Tibial nerve (tissue), 4 donors: ENCODE measurements at regions not wholly inside any gene's neighbourhood (a gene's known extent, or its start where the extent isn't known, plus 50 kb on each side); places are given as distances from the start of the nearest gene placed in this dataset.

Experiments
- EP300 ChIP-seq, 2 donors: sonication (generic); formaldehyde crosslinking; IDR thresholded peaks; one replicate each; pipeline ENCODE4 v1.6.1; 2017; ENCODE audit warnings: antibody characterized with exemption in 2 of 2, mild to moderate bottlenecking in 1 of 2
- POLR2A ChIP-seq, 2 donors: fragments of 450-650 bp; IDR thresholded peaks; one replicate each; pipeline ENCODE4 v1.6.1; 2017; ENCODE audit warnings: antibody characterized with exemption in 2 of 2, mild to moderate bottlenecking in 2 of 2, moderate library complexity in 2 of 2
- TF ChIP-seq, protein P1 (sequence below), 5 experiments: fragments of 200-600 bp in 3 of 5; fragments of 450-650 bp in 2 of 5; sonication (generic) in 3 of 5; IDR thresholded peaks; one replicate each; pipeline ENCODE4 v1.5.1; 2016 to 2019; ENCODE audit warnings: antibody characterized with exemption in 5 of 5, mild to moderate bottlenecking in 3 of 5, moderate library complexity in 2 of 5

DNA sequence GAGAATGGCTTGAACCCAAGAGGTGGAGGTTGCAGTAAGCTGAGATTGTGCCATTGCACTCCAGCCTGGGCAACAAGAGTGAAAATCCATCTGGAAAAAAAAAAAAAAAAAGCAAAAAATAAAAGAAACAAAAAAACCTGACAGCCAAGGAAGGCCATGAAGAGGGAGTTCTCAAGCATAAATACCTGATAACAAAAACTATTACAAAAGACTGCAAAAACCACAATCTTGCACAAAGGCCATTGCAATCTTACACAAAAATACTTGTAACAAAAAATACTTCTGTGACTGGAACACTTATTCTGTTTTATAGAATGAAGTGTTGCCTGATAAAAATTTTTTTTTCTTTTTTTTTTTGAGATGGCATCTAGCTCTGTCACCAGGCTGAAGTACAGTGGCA, 61.5 kb upstream of the TSC22D1 start:
- TF ChIP-seq, protein P1, sequence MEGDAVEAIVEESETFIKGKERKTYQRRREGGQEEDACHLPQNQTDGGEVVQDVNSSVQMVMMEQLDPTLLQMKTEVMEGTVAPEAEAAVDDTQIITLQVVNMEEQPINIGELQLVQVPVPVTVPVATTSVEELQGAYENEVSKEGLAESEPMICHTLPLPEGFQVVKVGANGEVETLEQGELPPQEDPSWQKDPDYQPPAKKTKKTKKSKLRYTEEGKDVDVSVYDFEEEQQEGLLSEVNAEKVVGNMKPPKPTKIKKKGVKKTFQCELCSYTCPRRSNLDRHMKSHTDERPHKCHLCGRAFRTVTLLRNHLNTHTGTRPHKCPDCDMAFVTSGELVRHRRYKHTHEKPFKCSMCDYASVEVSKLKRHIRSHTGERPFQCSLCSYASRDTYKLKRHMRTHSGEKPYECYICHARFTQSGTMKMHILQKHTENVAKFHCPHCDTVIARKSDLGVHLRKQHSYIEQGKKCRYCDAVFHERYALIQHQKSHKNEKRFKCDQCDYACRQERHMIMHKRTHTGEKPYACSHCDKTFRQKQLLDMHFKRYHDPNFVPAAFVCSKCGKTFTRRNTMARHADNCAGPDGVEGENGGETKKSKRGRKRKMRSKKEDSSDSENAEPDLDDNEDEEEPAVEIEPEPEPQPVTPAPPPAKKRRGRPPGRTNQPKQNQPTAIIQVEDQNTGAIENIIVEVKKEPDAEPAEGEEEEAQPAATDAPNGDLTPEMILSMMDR (IDR thresholded peaks at IDR 0.05): no peak
- TF ChIP-seq POLR2A (IDR thresholded peaks at IDR 0.05) (no peak), EP300 (IDR thresholded peaks at IDR 0.05) (no peak)
